ENCODE measurements at regions not wholly inside any gene's neighbourhood (a gene's known extent, or its start where the extent isn't known, plus 50 kb on each side); places are given as distances from the start of the nearest gene placed in this dataset.
"Not testable (repeated sequence)": the region's sequence is repeated elsewhere in the genome, so short reads cannot be mapped to it uniquely, and the experiment has no call there.

DNA sequence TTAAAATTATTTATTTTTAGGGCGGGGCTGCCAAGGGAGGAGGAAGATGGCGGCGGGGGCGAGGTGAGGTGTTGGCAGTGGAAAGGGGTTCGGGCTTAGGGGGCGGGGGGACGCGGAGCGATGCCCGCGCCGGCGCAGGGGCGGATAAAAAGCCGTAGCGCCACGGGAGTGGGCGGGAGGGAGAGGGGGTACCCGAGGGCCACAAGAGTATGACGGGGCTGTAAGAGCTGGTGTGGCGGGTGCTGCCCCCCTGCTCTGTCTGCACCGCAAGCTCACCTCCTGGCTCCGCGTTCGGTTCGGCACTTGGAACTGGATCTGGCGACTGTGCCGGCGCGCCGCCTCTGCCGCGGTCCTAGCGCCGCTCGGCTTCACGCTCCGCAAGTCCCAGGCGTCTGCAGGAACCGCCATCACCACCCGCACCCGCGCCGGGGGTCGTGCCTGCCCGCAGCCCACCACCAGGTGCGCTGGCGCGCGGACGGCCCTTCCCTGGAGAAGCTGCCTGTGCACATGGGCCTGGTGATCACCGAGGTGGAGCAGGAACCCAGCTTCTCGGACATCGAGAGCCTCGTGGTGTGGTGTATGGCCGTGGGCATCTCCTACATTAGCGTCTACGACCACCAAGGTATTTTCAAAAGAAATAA, 265.2 kb upstream of the SGCG start:
- no peak overlapping the region for H3K4me3 ChIP-seq (ENCODE audit: low read depth in 1 of 2, low read length in 1 of 2)
- H3K36me3 ChIP-seq: no peaks in the 10 kb centered on the region
- no peaks in the 10 kb centered on the region for H3K4me1 ChIP-seq (ENCODE audit: control insufficient read depth in 1 of 2, insufficient read depth in 1 of 2, low read depth in 1 of 2, low read length in 1 of 2)
- peaks cover 46% of the 10 kb centered on the region for H3K27me3 ChIP-seq
- TF ChIP-seq, protein P1, sequence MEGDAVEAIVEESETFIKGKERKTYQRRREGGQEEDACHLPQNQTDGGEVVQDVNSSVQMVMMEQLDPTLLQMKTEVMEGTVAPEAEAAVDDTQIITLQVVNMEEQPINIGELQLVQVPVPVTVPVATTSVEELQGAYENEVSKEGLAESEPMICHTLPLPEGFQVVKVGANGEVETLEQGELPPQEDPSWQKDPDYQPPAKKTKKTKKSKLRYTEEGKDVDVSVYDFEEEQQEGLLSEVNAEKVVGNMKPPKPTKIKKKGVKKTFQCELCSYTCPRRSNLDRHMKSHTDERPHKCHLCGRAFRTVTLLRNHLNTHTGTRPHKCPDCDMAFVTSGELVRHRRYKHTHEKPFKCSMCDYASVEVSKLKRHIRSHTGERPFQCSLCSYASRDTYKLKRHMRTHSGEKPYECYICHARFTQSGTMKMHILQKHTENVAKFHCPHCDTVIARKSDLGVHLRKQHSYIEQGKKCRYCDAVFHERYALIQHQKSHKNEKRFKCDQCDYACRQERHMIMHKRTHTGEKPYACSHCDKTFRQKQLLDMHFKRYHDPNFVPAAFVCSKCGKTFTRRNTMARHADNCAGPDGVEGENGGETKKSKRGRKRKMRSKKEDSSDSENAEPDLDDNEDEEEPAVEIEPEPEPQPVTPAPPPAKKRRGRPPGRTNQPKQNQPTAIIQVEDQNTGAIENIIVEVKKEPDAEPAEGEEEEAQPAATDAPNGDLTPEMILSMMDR (IDR thresholded peaks at IDR 0.05): no peak
- H3K9me3 ChIP-seq: no peaks in the 10 kb centered on the region
- no peak overlapping the region for H3K27ac ChIP-seq

DNA sequence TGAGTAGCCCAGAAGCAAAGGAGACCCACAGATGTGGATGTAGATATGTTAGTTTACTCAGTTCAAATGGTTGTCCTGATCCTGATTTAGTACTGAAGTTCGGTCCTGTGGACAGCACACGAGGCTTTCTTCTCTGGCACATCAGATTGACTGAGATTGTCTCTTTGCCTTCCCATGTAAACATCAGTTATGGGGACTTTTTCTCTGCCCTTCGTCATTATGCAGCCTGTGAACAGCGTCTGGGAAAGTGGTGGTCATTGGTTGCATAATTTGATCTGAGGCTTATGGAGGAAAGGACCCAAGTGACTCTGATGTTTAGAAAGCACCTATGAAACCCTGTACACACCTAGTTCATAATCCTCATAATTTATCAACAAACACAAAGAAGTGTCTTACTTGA, 264.5 kb upstream of the SGCG start:
- H3K4me1 ChIP-seq (ENCODE audit: control insufficient read depth in 1 of 2, insufficient read depth in 1 of 2, low read depth in 1 of 2, low read length in 1 of 2); H3K36me3 ChIP-seq; H3K9me3 ChIP-seq; H3K4me3 ChIP-seq (ENCODE audit: low read depth in 1 of 2, low read length in 1 of 2); H3K27ac ChIP-seq: not testable (repeated sequence)
- H3K27me3 ChIP-seq: peaks cover 46% of the 10 kb centered on the region

DNA sequence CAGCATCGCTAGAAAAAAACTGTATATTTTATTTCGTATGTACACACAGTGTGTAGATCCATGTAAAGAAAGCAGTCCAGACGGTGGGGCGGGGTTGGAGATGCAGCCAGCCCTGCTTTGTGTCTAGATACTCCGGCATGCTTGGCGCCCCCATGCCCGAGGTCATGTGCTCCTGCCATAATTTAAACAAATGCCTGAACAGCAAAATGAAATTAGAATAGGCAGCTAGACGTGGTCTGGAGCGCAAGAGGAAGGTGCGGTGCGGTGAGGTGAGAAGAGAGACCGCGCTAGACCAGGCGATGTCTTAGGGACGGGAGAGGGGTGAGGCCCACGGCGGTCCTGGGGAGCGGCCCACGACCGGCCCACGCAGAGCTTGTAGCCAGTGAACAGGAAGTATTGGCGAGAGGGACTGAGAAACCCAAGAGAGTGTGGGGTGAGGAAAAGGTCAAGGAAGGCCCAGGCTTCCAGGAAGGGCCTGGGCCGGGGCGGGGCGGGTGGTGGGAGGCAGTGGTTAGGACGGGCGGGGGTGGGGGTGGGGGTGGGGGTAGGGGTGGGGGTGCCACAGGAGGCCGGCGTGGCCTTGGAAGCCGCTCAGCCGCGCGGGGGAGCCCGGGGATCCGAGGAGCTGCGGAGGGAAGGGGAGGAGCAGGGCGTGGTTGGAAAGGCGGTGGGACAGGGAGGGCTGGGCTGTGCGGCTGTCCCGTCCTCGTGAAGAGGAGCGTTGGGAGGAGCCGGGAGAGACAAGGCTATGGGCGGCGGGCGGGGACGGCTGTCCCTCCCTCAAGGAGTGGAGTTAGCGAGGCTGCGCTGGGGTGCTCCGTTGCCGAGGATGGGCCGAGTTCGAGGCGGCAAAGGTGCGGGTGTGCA, 254.7 kb upstream of the SGCG start:
- Histone ChIP-seq H3K27ac (no peak overlapping the region), H3K27me3 (peaks cover 55% of the 10 kb centered on the region), H3K4me3 (ENCODE audit: low read depth in 1 of 2, low read length in 1 of 2) (no peak overlapping the region), H3K4me1 (ENCODE audit: control insufficient read depth in 1 of 2, insufficient read depth in 1 of 2, low read depth in 1 of 2, low read length in 1 of 2) (peaks cover 0 to 7% of the 10 kb centered on the region in 2 experiments), H3K9me3 (no peaks in the 10 kb centered on the region), H3K36me3 (no peaks in the 10 kb centered on the region)
- TF ChIP-seq, protein P1 (IDR thresholded peaks at IDR 0.05): no peak

DNA sequence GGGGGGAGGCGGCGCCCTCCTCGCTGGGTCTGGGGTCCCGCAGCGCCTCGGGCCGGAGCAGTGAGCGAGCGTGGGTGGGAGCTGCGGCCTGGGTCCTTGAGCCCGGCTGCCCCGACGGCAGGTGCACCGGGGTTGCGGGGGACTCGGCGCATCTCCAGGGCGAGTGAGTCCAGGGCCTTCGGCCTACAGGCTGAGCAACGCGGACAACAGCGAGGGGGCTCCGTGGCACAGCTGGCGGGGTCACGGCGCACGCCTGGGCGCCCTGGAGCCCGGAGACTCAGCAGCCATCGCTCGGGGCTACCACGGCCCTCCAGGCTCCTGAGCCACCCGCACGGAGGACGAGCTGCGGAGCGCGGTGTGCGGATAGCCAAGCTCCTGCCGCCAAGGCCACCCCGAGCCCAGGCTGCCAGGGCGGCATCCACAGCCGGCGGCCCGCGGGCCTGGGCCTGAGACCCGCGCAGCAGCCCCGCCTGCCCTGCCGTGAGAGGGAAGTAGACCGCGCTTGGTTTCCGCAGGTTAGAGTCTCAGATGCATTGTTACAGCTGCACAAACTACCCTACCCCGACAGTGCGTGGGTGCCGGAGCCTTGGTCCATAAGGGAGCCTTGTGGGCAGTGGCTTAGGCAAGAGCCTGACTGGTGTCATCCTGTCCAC, 253.9 kb upstream of the SGCG start:
- TF ChIP-seq, protein P1 (IDR thresholded peaks at IDR 0.05): no peak
- H3K9me3 ChIP-seq: no peaks in the 10 kb centered on the region

DNA sequence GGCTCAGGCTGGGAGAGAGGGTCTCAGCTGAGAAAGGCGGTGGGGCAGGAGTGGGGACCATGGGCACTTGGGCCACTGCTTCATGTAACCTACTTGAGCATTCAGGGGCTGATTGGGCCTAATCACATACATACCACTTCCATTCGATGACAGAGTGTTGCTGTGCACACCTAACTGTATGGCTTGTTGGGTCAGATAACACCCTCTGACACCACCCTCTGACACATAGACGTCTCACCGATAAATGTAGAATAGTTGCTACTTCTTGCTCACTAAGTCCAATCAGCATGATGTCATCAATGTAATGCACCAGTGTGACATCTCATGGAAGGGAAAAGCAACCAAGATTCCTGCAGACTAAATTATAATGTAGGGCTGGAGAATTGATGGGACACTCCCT, 252.9 kb upstream of the SGCG start:
- H3K27me3 ChIP-seq: peaks cover 55% of the 10 kb centered on the region
- H3K9me3 ChIP-seq; H3K27ac ChIP-seq; H3K4me1 ChIP-seq (ENCODE audit: control insufficient read depth in 1 of 2, insufficient read depth in 1 of 2, low read depth in 1 of 2, low read length in 1 of 2); H3K36me3 ChIP-seq; H3K4me3 ChIP-seq (ENCODE audit: low read depth in 1 of 2, low read length in 1 of 2): not testable (repeated sequence)

More for the DNA sequence above, 253.9 kb upstream of the SGCG start:
- no peak overlapping the region for H3K4me3 ChIP-seq (ENCODE audit: low read depth in 1 of 2, low read length in 1 of 2)
- peaks cover 55% of the 10 kb centered on the region for H3K27me3 ChIP-seq
- H3K27ac ChIP-seq: no peak overlapping the region
- H3K4me1 ChIP-seq (ENCODE audit: control insufficient read depth in 1 of 2, insufficient read depth in 1 of 2, low read depth in 1 of 2, low read length in 1 of 2): peaks cover 0 to 7% of the 10 kb centered on the region in 2 experiments
- H3K36me3 ChIP-seq: no peaks in the 10 kb centered on the region

DNA sequence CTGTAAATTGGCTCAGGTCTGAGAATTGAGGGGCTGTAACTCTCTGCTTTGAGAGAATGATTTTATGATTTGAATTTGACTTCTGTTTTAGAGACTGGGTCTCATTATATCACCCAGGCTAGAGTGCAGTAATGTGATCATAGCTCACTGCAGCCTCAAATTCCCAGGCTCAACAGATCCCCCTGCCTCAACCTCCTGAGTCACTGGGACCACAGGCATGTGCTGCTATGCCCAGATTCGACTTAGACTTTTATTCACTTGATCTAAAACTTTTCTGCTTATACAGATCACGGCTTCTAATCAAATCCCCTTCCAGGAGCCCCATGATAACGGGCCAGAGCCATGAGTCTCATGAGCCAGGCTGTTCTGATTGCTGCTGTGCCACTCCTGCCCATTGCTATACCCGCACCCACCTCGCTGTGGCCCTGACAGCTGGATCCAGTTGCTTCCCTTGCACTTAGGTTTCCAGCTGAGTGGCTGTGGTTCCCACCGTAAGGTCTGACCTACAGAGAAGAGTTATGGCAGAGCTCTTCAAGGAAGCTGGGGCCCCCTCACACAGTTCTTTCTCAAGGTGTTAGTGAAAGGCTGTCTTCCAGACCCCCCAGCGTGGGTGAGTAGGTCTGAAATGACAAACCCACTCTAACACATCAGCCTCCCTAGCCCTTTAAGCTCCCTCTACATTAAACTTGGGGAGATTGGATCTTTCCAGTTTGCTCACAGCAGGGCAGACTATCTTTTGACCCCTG, 251.2 kb upstream of the SGCG start:
- TF ChIP-seq, protein P1 (IDR thresholded peaks at IDR 0.05): no peak

More for the DNA sequence above, 251.2 kb upstream of the SGCG start:
- Histone ChIP-seq H3K9me3 (no peaks in the 10 kb centered on the region), H3K27ac (no peak overlapping the region), H3K4me3 (ENCODE audit: low read depth in 1 of 2, low read length in 1 of 2) (no peak overlapping the region), H3K27me3 (peaks cover 48% of the 10 kb centered on the region), H3K36me3 (no peaks in the 10 kb centered on the region), H3K4me1 (ENCODE audit: control insufficient read depth in 1 of 2, insufficient read depth in 1 of 2, low read depth in 1 of 2, low read length in 1 of 2) (peaks cover 0 to 7% of the 10 kb centered on the region in 2 experiments)
